Hindlimb muscle (tissue), 1 donor: ENCODE measurements at regions not wholly inside any gene's neighbourhood (a gene's known extent, or its start where the extent isn't known, plus 50 kb on each side); places are given as distances from the start of the nearest gene placed in this dataset.
A peak's percentile ranks its signal among the peaks of the same experiment; 100 is the strongest.
"Not testable (repeated sequence)": the region's sequence is repeated elsewhere in the genome, so short reads cannot be mapped to it uniquely, and the experiment has no call there.

Experiments
- DNase-seq: peaks from one replicate; pipeline ENCODE4 v3.0.0-alpha.2; 2013

- no peak for DNase-seq
Observed at GRCh38 chr7:109479388-109479787, 909.7 kb downstream of the DNAJB9 start.

- DNase-seq, result not testable (repeated sequence)
Observed at GRCh38 chr7:109490607-109491006, 920.9 kb downstream of the DNAJB9 start.

GRCh38 chr7:109497053-109497452, 927.4 kb downstream of the DNAJB9 start:
- DNase-seq, result no peak

- DNase-seq, result no peak
Observed at GRCh38 chr7:109498131-109498530, 928.5 kb downstream of the DNAJB9 start.

- DNase-seq, result no peak
Observed at GRCh38 chr7:109503421-109503820, 933.7 kb downstream of the DNAJB9 start.

- no peak for DNase-seq
Observed at GRCh38 chr7:109522585-109522984, 952.9 kb downstream of the DNAJB9 start.

- no peak for DNase-seq
Observed at GRCh38 chr7:109527833-109528232, 958.2 kb downstream of the DNAJB9 start.

- no peak for DNase-seq
Observed at GRCh38 chr7:109529712-109530111, 960.0 kb downstream of the DNAJB9 start.

- DNase-seq, result no peak
Observed at GRCh38 chr7:109532262-109532992, 962.8 kb downstream of the DNAJB9 start.

- no peak for DNase-seq
Observed at GRCh38 chr7:109545686-109546085, 976.0 kb downstream of the DNAJB9 start.

GRCh38 chr7:109549471-109550193, 980.0 kb downstream of the DNAJB9 start:
- peak; percentile 39 for DNase-seq

GRCh38 chr7:109552017-109552416, 982.3 kb downstream of the DNAJB9 start:
- DNase-seq, result no peak

- DNase-seq, result no peak
Observed at GRCh38 chr7:109577265-109577664, 1007.6 kb downstream of the DNAJB9 start.

- no peak for DNase-seq
Observed at GRCh38 chr7:109579901-109580300, 1010.2 kb downstream of the DNAJB9 start.

- DNase-seq, result no peak
Observed at GRCh38 chr7:109582211-109582610, 1012.5 kb downstream of the DNAJB9 start.

- not testable (repeated sequence) for DNase-seq
Observed at GRCh38 chr7:109596948-109597347, 1027.3 kb downstream of the DNAJB9 start.

GRCh38 chr7:109611656-109612055, 1042.0 kb downstream of the DNAJB9 start:
- DNase-seq, result no peak

- DNase-seq, result no peak
Observed at GRCh38 chr7:109616551-109617069, 1046.9 kb downstream of the DNAJB9 start.

- DNase-seq, result no peak
Observed at GRCh38 chr7:109622320-109622719, 1052.6 kb downstream of the DNAJB9 start.

GRCh38 chr7:109632890-109633289, 1063.2 kb downstream of the DNAJB9 start:
- DNase-seq, result not testable (repeated sequence)

GRCh38 chr7:109635374-109635773, 1065.7 kb downstream of the DNAJB9 start:
- DNase-seq, result no peak

- DNase-seq, result no peak
Observed at GRCh38 chr7:109637428-109637990, 1067.8 kb downstream of the DNAJB9 start.

- DNase-seq, result no peak
Observed at GRCh38 chr7:109638321-109638720, 1068.6 kb downstream of the DNAJB9 start.

- no peak for DNase-seq
Observed at GRCh38 chr7:109639561-109639960, 1069.9 kb downstream of the DNAJB9 start.
